ENCODE measurements at regions not wholly inside any gene's neighbourhood (a gene's known extent, or its start where the extent isn't known, plus 50 kb on each side); places are given as distances from the start of the nearest gene placed in this dataset.

DNA sequence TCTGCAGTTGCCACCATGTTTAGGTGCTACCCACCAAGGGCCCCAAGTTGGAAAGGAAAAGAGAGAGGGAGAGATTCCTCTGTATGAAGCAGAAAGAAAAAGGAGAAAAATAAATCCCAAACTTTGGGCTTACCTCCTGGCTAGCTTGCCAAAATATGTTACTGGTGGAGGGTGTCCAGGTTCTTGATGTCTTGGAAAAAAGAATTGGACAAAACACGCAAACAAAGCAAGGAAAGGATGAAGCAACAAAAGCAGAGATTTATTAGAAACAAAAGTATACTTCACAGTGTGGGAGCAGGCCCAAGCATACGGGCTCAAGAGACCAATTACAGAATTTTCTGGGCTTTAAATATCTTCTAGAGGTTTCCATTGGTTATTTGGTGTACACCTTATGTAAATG, 204.5 kb upstream of the LRRC7 start:
- Histone ChIP-seq H3K4me1 (ENCODE audit: insufficient read depth, low read length) (no peaks in the 10 kb centered on the region), H3K4me3 (ENCODE audit: low read length in 2 of 2) (no peak overlapping the region), H3K36me3 (ENCODE audit: insufficient read depth, low read length) (no peaks in the 10 kb centered on the region), H3K9me3 (ENCODE audit: control insufficient read depth in 1 of 2, low read length in 2 of 2) (peaks cover 0 to 6% of the 10 kb centered on the region in 2 donors), H3K27me3 (ENCODE audit: insufficient read depth, low read length) (no peaks in the 10 kb centered on the region), H3K27ac (ENCODE audit: low read depth, low read length) (no peak overlapping the region)
- POLR2A ChIA-PET (ENCODE audit: partially characterized antibody), result no interaction called here
- Mint-ChIP-seq H3K27ac (no peak overlapping the region), H3K36me3 (no peaks in the 10 kb centered on the region), H3K9me3 (peaks cover 0 to 9% (median 5%) of the 10 kb centered on the region in 8 donors), H3K27me3 (no peaks in the 10 kb centered on the region), H3K4me3 (no peak overlapping the region), H3K4me1 (no peaks in the 10 kb centered on the region)
- CTCF ChIA-PET (ENCODE audit: partially characterized antibody), result no interaction called here
- intact Hi-C loops (cut with micrococcal nuclease), result no loop called here
- no peak for DNase-seq

DNA sequence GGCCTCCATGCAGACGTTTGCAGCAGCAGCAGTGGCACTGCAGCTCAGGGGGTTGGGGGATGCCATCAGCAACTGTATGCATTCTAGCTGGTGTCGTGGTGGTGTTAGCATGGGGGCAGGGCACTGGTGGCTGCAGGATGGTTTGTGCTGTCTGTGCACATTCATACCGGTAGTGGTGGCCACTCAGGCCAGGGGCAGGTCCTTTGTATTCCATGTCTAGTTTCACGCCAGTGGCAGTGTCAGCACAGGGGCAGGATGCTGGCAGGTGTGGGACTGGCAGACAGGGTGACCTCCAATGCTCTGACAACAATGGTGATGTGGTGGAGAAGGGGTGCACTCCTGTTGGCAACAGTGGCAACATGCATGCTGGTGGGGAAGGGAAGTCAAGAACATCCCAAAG, 194.2 kb upstream of the LRRC7 start:
- Histone ChIP-seq H3K36me3 (ENCODE audit: insufficient read depth, low read length) (no peaks in the 10 kb centered on the region), H3K4me1 (ENCODE audit: insufficient read depth, low read length) (no peaks in the 10 kb centered on the region), H3K27ac (ENCODE audit: low read depth, low read length) (no peak overlapping the region), H3K9me3 (ENCODE audit: control insufficient read depth in 1 of 2, low read length in 2 of 2) (no peaks in the 10 kb centered on the region), H3K27me3 (ENCODE audit: insufficient read depth, low read length) (no peaks in the 10 kb centered on the region), H3K4me3 (ENCODE audit: low read length in 2 of 2) (no peak overlapping the region)
- H3K27ac Mint-ChIP-seq, result no peak overlapping the region
- POLR2A ChIA-PET (ENCODE audit: partially characterized antibody), result no interaction called here
- H3K36me3 Mint-ChIP-seq, result no peaks in the 10 kb centered on the region
- intact Hi-C loops (cut with micrococcal nuclease), result no loop called here
- H3K27me3 Mint-ChIP-seq, result no peaks in the 10 kb centered on the region
- DNase-seq, result no peak
- no peaks in the 10 kb centered on the region for H3K4me1 Mint-ChIP-seq
- H3K9me3 Mint-ChIP-seq, result peaks cover 0 to 38% (median 8%) of the 10 kb centered on the region in 8 donors
- no peak overlapping the region for H3K4me3 Mint-ChIP-seq
- CTCF ChIA-PET (ENCODE audit: partially characterized antibody), result no interaction called here

DNA sequence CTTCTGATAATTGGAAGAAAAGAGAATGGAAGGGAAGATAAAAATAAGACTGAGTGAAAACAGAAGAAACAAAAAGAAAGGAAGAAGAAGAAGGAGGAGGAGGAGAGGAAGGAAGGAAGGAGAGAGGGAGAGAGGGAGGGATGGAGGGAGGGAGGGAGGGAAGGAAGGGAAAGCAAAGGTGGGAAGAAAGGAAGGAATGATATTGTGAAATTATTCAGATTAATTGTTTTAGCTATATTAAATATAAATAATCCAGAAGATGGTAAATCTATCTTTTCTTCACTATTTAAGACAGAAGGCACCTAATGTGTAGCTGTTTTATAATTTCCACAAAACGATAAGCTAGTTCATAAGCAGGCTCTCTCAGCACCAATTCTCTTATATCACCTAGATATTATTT, 191.3 kb upstream of the LRRC7 start:
- H3K4me3 ChIP-seq (ENCODE audit: low read length in 2 of 2), result no peak overlapping the region
- Mint-ChIP-seq H3K4me1 (no peaks in the 10 kb centered on the region), H3K27me3 (no peaks in the 10 kb centered on the region), H3K36me3 (no peaks in the 10 kb centered on the region), H3K27ac (no peak overlapping the region), H3K9me3 (peaks cover 0 to 20% (median 7%) of the 10 kb centered on the region in 8 donors), H3K4me3 (no peak overlapping the region)
- no peak overlapping the region for H3K27ac ChIP-seq (ENCODE audit: low read depth, low read length)
- no peak for DNase-seq
- ChIA-PET POLR2A (ENCODE audit: partially characterized antibody) (no interaction called here), CTCF (ENCODE audit: partially characterized antibody) (no interaction called here)
- no peaks in the 10 kb centered on the region for H3K27me3 ChIP-seq (ENCODE audit: insufficient read depth, low read length)
- H3K36me3 ChIP-seq (ENCODE audit: insufficient read depth, low read length), result no peaks in the 10 kb centered on the region
- intact Hi-C loops (cut with micrococcal nuclease), result no loop called here
- no peaks in the 10 kb centered on the region for H3K9me3 ChIP-seq (ENCODE audit: control insufficient read depth in 1 of 2, low read length in 2 of 2)
- no peaks in the 10 kb centered on the region for H3K4me1 ChIP-seq (ENCODE audit: insufficient read depth, low read length)

DNA sequence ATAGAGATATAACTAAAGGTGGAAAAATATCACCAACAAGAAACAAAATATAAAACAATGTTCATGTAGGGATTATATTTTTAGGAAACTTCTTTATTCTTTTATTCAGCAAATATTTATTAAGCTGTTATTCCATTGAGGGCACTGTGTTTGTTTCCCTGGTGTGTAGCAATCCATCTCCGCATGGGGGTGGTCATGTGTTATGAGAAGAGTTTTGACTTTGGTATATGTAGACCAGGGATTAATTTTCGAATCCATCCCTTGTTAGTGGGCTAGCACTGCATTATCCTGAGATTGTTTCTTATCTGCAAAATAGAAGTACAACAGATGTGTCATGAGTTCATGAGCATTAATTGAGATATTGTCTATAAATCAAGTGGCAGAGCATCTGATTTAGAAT, 190.2 kb upstream of the LRRC7 start:
- Mint-ChIP-seq H3K27ac (no peak overlapping the region), H3K4me3 (no peak overlapping the region), H3K36me3 (no peaks in the 10 kb centered on the region), H3K27me3 (no peaks in the 10 kb centered on the region), H3K9me3 (peaks cover 2 to 14% (median 10%) of the 10 kb centered on the region in 8 donors), H3K4me1 (no peaks in the 10 kb centered on the region)
- H3K4me3 ChIP-seq (ENCODE audit: low read length in 2 of 2), result no peak overlapping the region
- H3K36me3 ChIP-seq (ENCODE audit: insufficient read depth, low read length), result no peaks in the 10 kb centered on the region
- no peaks in the 10 kb centered on the region for H3K4me1 ChIP-seq (ENCODE audit: insufficient read depth, low read length)
- DNase-seq, result no peak
- H3K9me3 ChIP-seq (ENCODE audit: control insufficient read depth in 1 of 2, low read length in 2 of 2), result no peaks in the 10 kb centered on the region
- POLR2A ChIA-PET (ENCODE audit: partially characterized antibody), result no interaction called here
- no peak overlapping the region for H3K27ac ChIP-seq (ENCODE audit: low read depth, low read length)
- H3K27me3 ChIP-seq (ENCODE audit: insufficient read depth, low read length), result no peaks in the 10 kb centered on the region
- CTCF ChIA-PET (ENCODE audit: partially characterized antibody), result no interaction called here
- intact Hi-C loops (cut with micrococcal nuclease), result no loop called here

DNA sequence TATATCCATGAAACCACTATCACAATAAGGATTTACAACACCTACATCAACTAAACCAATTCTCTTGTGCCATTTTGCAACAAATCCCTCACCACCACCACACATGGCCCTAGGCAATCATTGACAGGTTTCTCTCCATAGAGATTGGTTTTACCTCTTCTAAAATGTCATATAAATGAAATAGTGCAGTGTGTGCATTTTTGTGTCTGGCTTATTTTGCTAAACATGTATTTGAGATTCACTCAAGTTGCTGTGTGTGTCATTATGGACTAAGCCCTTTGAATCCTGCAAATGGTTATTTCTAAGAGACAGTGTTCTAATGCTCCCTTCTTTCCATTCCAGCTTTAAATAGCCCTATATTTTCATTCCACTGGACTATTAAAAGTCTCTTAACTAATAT, 179.7 kb upstream of the LRRC7 start:
- intact Hi-C loops (cut with micrococcal nuclease), result no loop called here
- H3K36me3 ChIP-seq (ENCODE audit: insufficient read depth, low read length), result no peaks in the 10 kb centered on the region
- no peak overlapping the region for H3K4me3 ChIP-seq (ENCODE audit: low read length in 2 of 2)
- no peaks in the 10 kb centered on the region for H3K4me1 Mint-ChIP-seq
- H3K27ac Mint-ChIP-seq, result no peak overlapping the region
- no peak overlapping the region for H3K27ac ChIP-seq (ENCODE audit: low read depth, low read length)
- no peaks in the 10 kb centered on the region for H3K27me3 Mint-ChIP-seq
- H3K4me1 ChIP-seq (ENCODE audit: insufficient read depth, low read length), result no peaks in the 10 kb centered on the region
- no peak overlapping the region for H3K4me3 Mint-ChIP-seq
- H3K9me3 ChIP-seq (ENCODE audit: control insufficient read depth in 1 of 2, low read length in 2 of 2), result no peaks in the 10 kb centered on the region
- H3K27me3 ChIP-seq (ENCODE audit: insufficient read depth, low read length), result no peaks in the 10 kb centered on the region
- H3K36me3 Mint-ChIP-seq, result no peaks in the 10 kb centered on the region
- no peak for DNase-seq
- H3K9me3 Mint-ChIP-seq, result peaks cover 3 to 24% (median 13%) of the 10 kb centered on the region in 8 donors
- POLR2A ChIA-PET (ENCODE audit: partially characterized antibody), result no interaction called here
- CTCF ChIA-PET (ENCODE audit: partially characterized antibody), result no interaction called here

DNA sequence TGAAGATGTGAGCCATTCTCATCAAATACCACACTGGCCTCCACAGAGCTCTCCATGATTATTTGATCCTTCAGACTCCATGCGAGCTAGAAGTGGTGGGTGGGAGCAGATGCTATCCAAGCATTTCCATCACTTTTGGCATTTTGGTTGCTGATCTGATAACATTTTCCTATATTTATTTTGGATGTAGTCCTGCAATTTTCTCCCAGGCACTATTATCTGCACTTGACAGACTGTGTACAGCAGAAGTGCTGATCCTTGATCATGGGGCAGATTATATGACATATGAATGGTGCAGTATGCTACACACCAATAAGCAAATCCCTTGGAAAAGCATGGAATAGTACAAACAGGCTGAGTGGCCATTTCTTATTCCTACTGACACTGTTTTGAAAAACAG, 167.6 kb upstream of the LRRC7 start:
- H3K4me1 Mint-ChIP-seq, result no peaks in the 10 kb centered on the region
- intact Hi-C loops (cut with micrococcal nuclease), result no loop called here
- ChIA-PET CTCF (ENCODE audit: partially characterized antibody) (no interaction called here), POLR2A (ENCODE audit: partially characterized antibody) (no interaction called here)
- H3K9me3 ChIP-seq (ENCODE audit: control insufficient read depth in 1 of 2, low read length in 2 of 2), result no peaks in the 10 kb centered on the region
- H3K4me3 ChIP-seq (ENCODE audit: low read length in 2 of 2), result no peak overlapping the region
- no peak overlapping the region for H3K4me3 Mint-ChIP-seq
- no peaks in the 10 kb centered on the region for H3K4me1 ChIP-seq (ENCODE audit: insufficient read depth, low read length)
- no peak overlapping the region for H3K27ac ChIP-seq (ENCODE audit: low read depth, low read length)
- H3K36me3 ChIP-seq (ENCODE audit: insufficient read depth, low read length), result no peaks in the 10 kb centered on the region
- H3K27me3 Mint-ChIP-seq, result no peaks in the 10 kb centered on the region
- H3K36me3 Mint-ChIP-seq, result no peaks in the 10 kb centered on the region
- no peak overlapping the region for H3K27ac Mint-ChIP-seq
- no peaks in the 10 kb centered on the region for H3K27me3 ChIP-seq (ENCODE audit: insufficient read depth, low read length)
- peaks cover 0 to 19% (median 6%) of the 10 kb centered on the region in 8 donors for H3K9me3 Mint-ChIP-seq
- no peak for DNase-seq

DNA sequence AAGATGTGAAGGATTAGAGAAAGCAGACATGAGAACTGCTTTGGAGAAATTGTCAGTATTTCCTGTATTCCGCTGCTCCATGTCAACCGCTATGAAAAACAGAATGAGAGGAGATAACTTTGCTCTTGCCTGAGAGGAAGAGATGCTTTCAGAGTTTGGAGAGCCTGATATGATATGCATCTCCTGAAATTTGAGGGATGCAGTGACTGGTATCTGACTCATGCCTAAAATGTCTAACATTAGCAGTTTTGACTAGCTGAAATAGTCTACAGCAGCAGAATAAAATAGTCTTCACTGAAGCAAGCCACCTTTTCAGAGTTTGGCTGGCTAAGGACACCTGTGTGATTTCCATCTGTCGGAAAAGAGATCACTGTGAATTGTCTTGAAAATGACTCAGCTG, 165.8 kb upstream of the LRRC7 start:
- ChIA-PET POLR2A (ENCODE audit: partially characterized antibody) (no interaction called here), CTCF (ENCODE audit: partially characterized antibody) (no interaction called here)
- no peak overlapping the region for H3K4me3 ChIP-seq (ENCODE audit: low read length in 2 of 2)
- no peaks in the 10 kb centered on the region for H3K9me3 ChIP-seq (ENCODE audit: control insufficient read depth in 1 of 2, low read length in 2 of 2)
- no peaks in the 10 kb centered on the region for H3K27me3 ChIP-seq (ENCODE audit: insufficient read depth, low read length)
- Mint-ChIP-seq H3K36me3 (no peaks in the 10 kb centered on the region), H3K4me1 (no peaks in the 10 kb centered on the region), H3K27me3 (no peaks in the 10 kb centered on the region), H3K27ac (no peak overlapping the region), H3K4me3 (no peak overlapping the region), H3K9me3 (peaks cover 0 to 12% (median 5%) of the 10 kb centered on the region in 8 donors)
- intact Hi-C loops (cut with micrococcal nuclease), result no loop called here
- H3K36me3 ChIP-seq (ENCODE audit: insufficient read depth, low read length), result no peaks in the 10 kb centered on the region
- H3K4me1 ChIP-seq (ENCODE audit: insufficient read depth, low read length), result no peaks in the 10 kb centered on the region
- no peak overlapping the region for H3K27ac ChIP-seq (ENCODE audit: low read depth, low read length)
- DNase-seq, result no peak

DNA sequence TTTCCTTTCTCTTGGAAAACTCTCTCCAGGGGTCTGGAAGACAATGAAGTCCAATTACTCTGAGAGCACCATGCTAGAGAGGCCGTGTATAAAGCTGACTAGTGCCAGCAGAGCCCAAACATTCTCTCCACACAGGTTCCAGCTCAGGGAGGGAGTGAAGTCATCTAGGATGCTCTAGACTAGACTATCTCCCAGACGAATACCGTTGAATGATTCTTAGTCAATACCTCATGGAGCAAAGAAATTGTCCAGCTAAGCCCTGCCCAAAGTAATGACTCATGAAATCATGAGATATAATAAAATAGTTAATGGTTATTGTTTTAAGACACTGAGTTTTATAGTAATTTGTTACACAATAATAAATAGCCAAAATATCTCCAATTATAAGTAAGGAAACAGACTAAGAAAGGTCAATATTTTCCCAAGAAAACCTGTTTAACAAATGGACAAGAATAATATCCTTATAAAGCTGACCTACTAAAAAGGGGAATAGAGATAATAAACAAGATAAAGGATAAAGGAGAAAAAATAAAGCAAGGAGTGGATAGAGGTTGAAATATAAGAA, 163.9 kb upstream of the LRRC7 start:
- ChIA-PET CTCF (ENCODE audit: partially characterized antibody) (interaction anchor here (1.3 kb wide), 1 partner anchor 10 kb away, joined by 3 read pairs; no protein-coding TSS in a partner anchor), POLR2A (ENCODE audit: partially characterized antibody) (no interaction called here)
- Histone ChIP-seq H3K36me3 (ENCODE audit: insufficient read depth, low read length) (no peaks in the 10 kb centered on the region), H3K9me3 (ENCODE audit: control insufficient read depth in 1 of 2, low read length in 2 of 2) (no peaks in the 10 kb centered on the region), H3K4me1 (ENCODE audit: insufficient read depth, low read length) (no peaks in the 10 kb centered on the region), H3K27ac (ENCODE audit: low read depth, low read length) (no peak overlapping the region), H3K27me3 (ENCODE audit: insufficient read depth, low read length) (no peaks in the 10 kb centered on the region), H3K4me3 (ENCODE audit: low read length in 2 of 2) (no peak overlapping the region)
- Mint-ChIP-seq H3K36me3 (no peaks in the 10 kb centered on the region), H3K27ac (no peak overlapping the region), H3K9me3 (peaks cover 0 to 15% (median 3%) of the 10 kb centered on the region in 8 donors), H3K4me3 (no peak overlapping the region), H3K4me1 (no peaks in the 10 kb centered on the region), H3K27me3 (no peaks in the 10 kb centered on the region)
- intact Hi-C loops (cut with micrococcal nuclease), result no loop called here
- DNase-seq, result no peak

All from CD4-positive, alpha-beta memory T cell (primary cell).